ENCODE measurements at regions not wholly inside any gene's neighbourhood (a gene's known extent, or its start where the extent isn't known, plus 50 kb on each side); places are given as distances from the start of the nearest gene placed in this dataset.

- TF ChIP-seq EGR1 (IDR thresholded peaks at IDR 0.05; ENCODE audit: low read depth in 2 of 2) (no peak), JUND (IDR thresholded peaks at IDR 0.05) (no peak), RAD21 (IDR thresholded peaks at IDR 0.05) (no peak), YY1 (IDR thresholded peaks at IDR 0.05) (no peak), TAF1 (conservative IDR thresholded peaks at IDR 0.05) (no peak), FOXA2 (IDR thresholded peaks at IDR 0.05) (no peak), FOXA1 (IDR thresholded peaks at IDR 0.05) (no peak), CTCF (IDR thresholded peaks at IDR 0.05; ENCODE audit: low read depth, low read length, missing input control) (no peak), GABPA (IDR thresholded peaks at IDR 0.05 in 1 of 2, conservative IDR thresholded peaks at IDR 0.05 in 1 of 2) (no peak)
- WGBS = 66% methylated on average over 1 of the region's 1 CpG
Observed at GRCh38 chr13:64052521-64052920, 2636.9 kb upstream of the PCDH20 start.

GRCh38 chr13:64051278-64051677 lies 2635.6 kb upstream of the PCDH20 start:
- TF ChIP-seq JUND (IDR thresholded peaks at IDR 0.05) = no peak
- TF ChIP-seq CTCF (IDR thresholded peaks at IDR 0.05; ENCODE audit: low read depth, low read length, missing input control) = no peak
- TF ChIP-seq HNF4A (conservative IDR thresholded peaks at IDR 0.05) = no peak
- TF ChIP-seq REST (IDR thresholded peaks at IDR 0.05) = no peak
- no peak for TF ChIP-seq FOXA2 (IDR thresholded peaks at IDR 0.05)
- TF ChIP-seq NR2F2 (IDR thresholded peaks at IDR 0.05) = no peak
- TF ChIP-seq HNF4G (IDR thresholded peaks at IDR 0.05) = no peak
- no peak for TF ChIP-seq EGR1 (IDR thresholded peaks at IDR 0.05; ENCODE audit: low read depth in 2 of 2)
- no peak for TF ChIP-seq RAD21 (IDR thresholded peaks at IDR 0.05)
- no peak for TF ChIP-seq TAF1 (conservative IDR thresholded peaks at IDR 0.05)
- TF ChIP-seq MAX (IDR thresholded peaks at IDR 0.05) = no peak
- no peak for TF ChIP-seq RXRA (IDR thresholded peaks at IDR 0.05)
- TF ChIP-seq ATF3 (IDR thresholded peaks at IDR 0.05) = no peak
- no peak for TF ChIP-seq YY1 (IDR thresholded peaks at IDR 0.05)
- no peak for TF ChIP-seq FOXA1 (IDR thresholded peaks at IDR 0.05)
- no peak for TF ChIP-seq SP1 (IDR thresholded peaks at IDR 0.05)
- TF ChIP-seq ZBTB33 (IDR thresholded peaks at IDR 0.05) = no peak
- no peak for TF ChIP-seq GABPA (IDR thresholded peaks at IDR 0.05 in 1 of 2, conservative IDR thresholded peaks at IDR 0.05 in 1 of 2)
- no peak overlapping the region for H3K4me3 ChIP-seq (ENCODE audit: low read depth in 1 of 3, low read length in 3 of 3)
- H3K4me1 ChIP-seq (ENCODE audit: control insufficient read depth in 4 of 4, insufficient read depth in 4 of 4, low read length in 3 of 4) = no peaks in the 10 kb centered on the region
- no peak overlapping the region for H3K27ac ChIP-seq (ENCODE audit: low read depth in 1 of 2, low read length in 2 of 2)
- no peaks in the 10 kb centered on the region for H3K36me3 ChIP-seq (ENCODE audit: control insufficient read depth in 4 of 4, insufficient read depth in 3 of 4, low read depth in 1 of 4, low read length in 3 of 4)
- no peaks in the 10 kb centered on the region for H3K27me3 ChIP-seq (ENCODE audit: control insufficient read depth in 4 of 4, insufficient read depth in 4 of 4, low read length in 3 of 4)
- DNase-seq (ENCODE audit: low spot score) = no peak
- no peaks in the 10 kb centered on the region for H3K9me3 ChIP-seq (ENCODE audit: control insufficient read depth in 4 of 4, low read length in 3 of 4)
- no peak overlapping the region for H3K9ac ChIP-seq (ENCODE audit: low read depth in 1 of 2, low read length in 2 of 2)

More at GRCh38 chr13:64052521-64052920, 2636.9 kb upstream of the PCDH20 start:
- Histone ChIP-seq H3K9ac (ENCODE audit: low read depth in 1 of 2, low read length in 2 of 2) (no peak overlapping the region), H3K27me3 (ENCODE audit: control insufficient read depth in 4 of 4, insufficient read depth in 4 of 4, low read length in 3 of 4) (no peaks in the 10 kb centered on the region), H3K9me3 (ENCODE audit: control insufficient read depth in 4 of 4, low read length in 3 of 4) (no peaks in the 10 kb centered on the region), H3K4me3 (ENCODE audit: low read depth in 1 of 3, low read length in 3 of 3) (no peak overlapping the region), H3K27ac (ENCODE audit: low read depth in 1 of 2, low read length in 2 of 2) (no peak overlapping the region), H3K36me3 (ENCODE audit: control insufficient read depth in 4 of 4, insufficient read depth in 3 of 4, low read depth in 1 of 4, low read length in 3 of 4) (no peaks in the 10 kb centered on the region), H3K4me1 (ENCODE audit: control insufficient read depth in 4 of 4, insufficient read depth in 4 of 4, low read length in 3 of 4) (no peaks in the 10 kb centered on the region)
- DNase-seq (ENCODE audit: low spot score) = no peak

Data from liver (tissue), 8 donors.